ENCODE measurements at regions not wholly inside any gene's neighbourhood (a gene's known extent, or its start where the extent isn't known, plus 50 kb on each side); places are given as distances from the start of the nearest gene placed in this dataset.

DNA sequence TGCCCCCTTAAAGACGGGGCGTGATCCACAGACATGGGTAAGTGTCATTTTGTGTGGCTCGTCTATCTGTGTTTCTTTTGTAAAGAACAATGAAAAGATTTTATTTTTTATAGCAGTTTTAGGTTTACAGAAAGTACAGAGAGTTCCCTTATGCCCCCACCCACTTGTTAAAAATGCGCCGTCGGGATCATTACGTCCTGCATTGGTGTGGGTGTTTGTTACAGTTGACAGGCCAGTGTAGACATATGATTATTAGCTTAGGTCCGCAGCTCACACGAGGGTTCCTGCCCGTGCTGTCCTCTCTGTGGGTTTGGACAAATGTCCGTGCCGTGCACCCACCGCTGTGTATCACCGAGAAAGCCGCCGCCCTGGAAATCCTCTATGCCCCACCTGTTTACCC, 50.5 kb downstream of the RGS12 start:
- TF ChIP-seq, protein P1, sequence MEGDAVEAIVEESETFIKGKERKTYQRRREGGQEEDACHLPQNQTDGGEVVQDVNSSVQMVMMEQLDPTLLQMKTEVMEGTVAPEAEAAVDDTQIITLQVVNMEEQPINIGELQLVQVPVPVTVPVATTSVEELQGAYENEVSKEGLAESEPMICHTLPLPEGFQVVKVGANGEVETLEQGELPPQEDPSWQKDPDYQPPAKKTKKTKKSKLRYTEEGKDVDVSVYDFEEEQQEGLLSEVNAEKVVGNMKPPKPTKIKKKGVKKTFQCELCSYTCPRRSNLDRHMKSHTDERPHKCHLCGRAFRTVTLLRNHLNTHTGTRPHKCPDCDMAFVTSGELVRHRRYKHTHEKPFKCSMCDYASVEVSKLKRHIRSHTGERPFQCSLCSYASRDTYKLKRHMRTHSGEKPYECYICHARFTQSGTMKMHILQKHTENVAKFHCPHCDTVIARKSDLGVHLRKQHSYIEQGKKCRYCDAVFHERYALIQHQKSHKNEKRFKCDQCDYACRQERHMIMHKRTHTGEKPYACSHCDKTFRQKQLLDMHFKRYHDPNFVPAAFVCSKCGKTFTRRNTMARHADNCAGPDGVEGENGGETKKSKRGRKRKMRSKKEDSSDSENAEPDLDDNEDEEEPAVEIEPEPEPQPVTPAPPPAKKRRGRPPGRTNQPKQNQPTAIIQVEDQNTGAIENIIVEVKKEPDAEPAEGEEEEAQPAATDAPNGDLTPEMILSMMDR (IDR thresholded peaks at IDR 0.05; ENCODE audit: low read length), result no peak
- TF ChIP-seq EZH2 (IDR thresholded peaks at IDR 0.05; ENCODE audit: borderline replicate concordance, low read length), result no peak
